ENCODE measurements at regions not wholly inside any gene's neighbourhood (a gene's known extent, or its start where the extent isn't known, plus 50 kb on each side); places are given as distances from the start of the nearest gene placed in this dataset.

DNA sequence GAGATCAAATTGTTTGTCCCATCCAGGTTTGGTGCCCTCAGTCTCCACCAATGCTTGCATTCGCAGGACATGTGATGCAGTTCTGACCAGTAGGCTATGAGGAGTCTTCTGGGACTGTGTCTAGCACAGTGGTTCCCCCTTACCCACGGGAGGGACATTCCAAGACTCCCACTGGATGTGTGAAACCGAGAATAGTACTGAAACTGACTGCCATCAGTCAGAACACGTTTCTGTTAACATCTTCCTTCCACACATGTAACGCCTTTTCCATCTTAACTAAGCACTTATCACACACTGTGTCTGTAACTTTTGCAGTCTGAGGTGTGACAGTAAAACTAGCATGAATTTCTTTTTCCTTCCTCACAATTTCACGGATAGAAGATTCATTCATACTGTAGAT lies 74.7 kb downstream of the PTTG1 start:
- TF ChIP-seq, protein P1, sequence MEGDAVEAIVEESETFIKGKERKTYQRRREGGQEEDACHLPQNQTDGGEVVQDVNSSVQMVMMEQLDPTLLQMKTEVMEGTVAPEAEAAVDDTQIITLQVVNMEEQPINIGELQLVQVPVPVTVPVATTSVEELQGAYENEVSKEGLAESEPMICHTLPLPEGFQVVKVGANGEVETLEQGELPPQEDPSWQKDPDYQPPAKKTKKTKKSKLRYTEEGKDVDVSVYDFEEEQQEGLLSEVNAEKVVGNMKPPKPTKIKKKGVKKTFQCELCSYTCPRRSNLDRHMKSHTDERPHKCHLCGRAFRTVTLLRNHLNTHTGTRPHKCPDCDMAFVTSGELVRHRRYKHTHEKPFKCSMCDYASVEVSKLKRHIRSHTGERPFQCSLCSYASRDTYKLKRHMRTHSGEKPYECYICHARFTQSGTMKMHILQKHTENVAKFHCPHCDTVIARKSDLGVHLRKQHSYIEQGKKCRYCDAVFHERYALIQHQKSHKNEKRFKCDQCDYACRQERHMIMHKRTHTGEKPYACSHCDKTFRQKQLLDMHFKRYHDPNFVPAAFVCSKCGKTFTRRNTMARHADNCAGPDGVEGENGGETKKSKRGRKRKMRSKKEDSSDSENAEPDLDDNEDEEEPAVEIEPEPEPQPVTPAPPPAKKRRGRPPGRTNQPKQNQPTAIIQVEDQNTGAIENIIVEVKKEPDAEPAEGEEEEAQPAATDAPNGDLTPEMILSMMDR (CRISPR knock-in tag; IDR thresholded peaks at IDR 0.05), result no peak
- TF ChIP-seq POLR2AphosphoS5 (IDR thresholded peaks at IDR 0.05; ENCODE audit: low read depth, low read length) (no peak), TCF7L2 (IDR thresholded peaks at IDR 0.05; ENCODE audit: low read depth, low read length) (no peak), ZNF446 (CRISPR knock-in tag; IDR thresholded peaks at IDR 0.05) (no peak), JUND (CRISPR knock-in tag; IDR thresholded peaks at IDR 0.05) (no peak), TARDBP (CRISPR knock-in tag; IDR thresholded peaks at IDR 0.05) (no peak), ZSCAN20 (CRISPR knock-in tag; IDR thresholded peaks at IDR 0.05; ENCODE audit: borderline replicate concordance) (no peak), LCORL (IDR thresholded peaks at IDR 0.05) (no peak), LCORL (CRISPR knock-in tag; IDR thresholded peaks at IDR 0.05) (no peak), CCAR2 (optimal IDR thresholded peaks at IDR 0.05; ENCODE audit: low read depth, low read length) (no peak), TAF1 (CRISPR knock-in tag; IDR thresholded peaks at IDR 0.05) (no peak)
- TF ChIP-seq, protein P2, sequence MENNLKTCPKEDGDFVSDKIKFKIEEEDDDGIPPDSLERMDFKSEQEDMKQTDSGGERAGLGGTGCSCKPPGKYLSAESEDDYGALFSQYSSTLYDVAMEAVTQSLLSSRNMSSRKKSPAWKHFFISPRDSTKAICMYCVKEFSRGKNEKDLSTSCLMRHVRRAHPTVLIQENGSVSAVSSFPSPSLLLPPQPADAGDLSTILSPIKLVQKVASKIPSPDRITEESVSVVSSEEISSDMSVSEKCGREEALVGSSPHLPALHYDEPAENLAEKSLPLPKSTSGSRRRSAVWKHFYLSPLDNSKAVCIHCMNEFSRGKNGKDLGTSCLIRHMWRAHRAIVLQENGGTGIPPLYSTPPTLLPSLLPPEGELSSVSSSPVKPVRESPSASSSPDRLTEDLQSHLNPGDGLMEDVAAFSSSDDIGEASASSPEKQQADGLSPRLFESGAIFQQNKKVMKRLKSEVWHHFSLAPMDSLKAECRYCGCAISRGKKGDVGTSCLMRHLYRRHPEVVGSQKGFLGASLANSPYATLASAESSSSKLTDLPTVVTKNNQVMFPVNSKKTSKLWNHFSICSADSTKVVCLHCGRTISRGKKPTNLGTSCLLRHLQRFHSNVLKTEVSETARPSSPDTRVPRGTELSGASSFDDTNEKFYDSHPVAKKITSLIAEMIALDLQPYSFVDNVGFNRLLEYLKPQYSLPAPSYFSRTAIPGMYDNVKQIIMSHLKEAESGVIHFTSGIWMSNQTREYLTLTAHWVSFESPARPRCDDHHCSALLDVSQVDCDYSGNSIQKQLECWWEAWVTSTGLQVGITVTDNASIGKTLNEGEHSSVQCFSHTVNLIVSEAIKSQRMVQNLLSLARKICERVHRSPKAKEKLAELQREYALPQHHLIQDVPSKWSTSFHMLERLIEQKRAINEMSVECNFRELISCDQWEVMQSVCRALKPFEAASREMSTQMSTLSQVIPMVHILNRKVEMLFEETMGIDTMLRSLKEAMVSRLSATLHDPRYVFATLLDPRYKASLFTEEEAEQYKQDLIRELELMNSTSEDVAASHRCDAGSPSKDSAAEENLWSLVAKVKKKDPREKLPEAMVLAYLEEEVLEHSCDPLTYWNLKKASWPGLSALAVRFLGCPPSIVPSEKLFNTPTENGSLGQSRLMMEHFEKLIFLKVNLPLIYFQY (CRISPR knock-in tag; IDR thresholded peaks at IDR 0.05; ENCODE audit: borderline replicate concordance), result no peak
- TF ChIP-seq, protein P3, sequence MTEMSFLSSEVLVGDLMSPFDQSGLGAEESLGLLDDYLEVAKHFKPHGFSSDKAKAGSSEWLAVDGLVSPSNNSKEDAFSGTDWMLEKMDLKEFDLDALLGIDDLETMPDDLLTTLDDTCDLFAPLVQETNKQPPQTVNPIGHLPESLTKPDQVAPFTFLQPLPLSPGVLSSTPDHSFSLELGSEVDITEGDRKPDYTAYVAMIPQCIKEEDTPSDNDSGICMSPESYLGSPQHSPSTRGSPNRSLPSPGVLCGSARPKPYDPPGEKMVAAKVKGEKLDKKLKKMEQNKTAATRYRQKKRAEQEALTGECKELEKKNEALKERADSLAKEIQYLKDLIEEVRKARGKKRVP (CRISPR knock-in tag; IDR thresholded peaks at IDR 0.05), result no peak
- TF ChIP-seq, protein P4, sequence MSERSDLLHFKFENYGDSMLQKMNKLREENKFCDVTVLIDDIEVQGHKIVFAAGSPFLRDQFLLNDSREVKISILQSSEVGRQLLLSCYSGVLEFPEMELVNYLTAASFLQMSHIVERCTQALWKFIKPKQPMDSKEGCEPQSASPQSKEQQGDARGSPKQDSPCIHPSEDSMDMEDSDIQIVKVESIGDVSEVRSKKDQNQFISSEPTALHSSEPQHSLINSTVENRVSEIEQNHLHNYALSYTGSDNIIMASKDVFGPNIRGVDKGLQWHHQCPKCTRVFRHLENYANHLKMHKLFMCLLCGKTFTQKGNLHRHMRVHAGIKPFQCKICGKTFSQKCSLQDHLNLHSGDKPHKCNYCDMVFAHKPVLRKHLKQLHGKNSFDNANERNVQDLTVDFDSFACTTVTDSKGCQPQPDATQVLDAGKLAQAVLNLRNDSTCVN (CRISPR knock-in tag; IDR thresholded peaks at IDR 0.05; ENCODE audit: borderline replicate concordance), result no peak

Measured in HepG2 (cell line).